ENCODE measurements at regions not wholly inside any gene's neighbourhood (a gene's known extent, or its start where the extent isn't known, plus 50 kb on each side); places are given as distances from the start of the nearest gene placed in this dataset.
A peak's percentile ranks its signal among the peaks of the same experiment; 100 is the strongest.
"Not testable (repeated sequence)": the region's sequence is repeated elsewhere in the genome, so short reads cannot be mapped to it uniquely, and the experiment has no call there.

DNA sequence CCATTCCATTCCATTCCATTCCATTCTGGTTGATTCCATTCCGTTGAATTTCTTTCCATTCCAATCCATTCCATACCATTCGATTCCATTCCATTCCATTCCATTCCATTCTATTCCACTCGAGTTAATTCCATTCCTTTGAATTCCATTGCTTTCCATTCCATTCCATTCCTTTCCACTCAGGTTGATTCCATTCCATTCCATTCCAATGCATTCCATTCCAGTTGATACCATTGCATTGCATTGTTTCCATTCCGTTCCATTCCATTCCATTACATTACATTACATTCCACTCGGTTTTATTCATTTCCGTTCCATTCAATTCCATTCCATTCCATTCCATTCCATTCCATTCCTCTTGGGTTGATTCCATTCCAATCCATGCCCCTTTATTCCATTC lies 161.5 kb downstream of the CWH43 start:
- not testable (repeated sequence) for H3K18ac ChIP-seq (ENCODE audit: low read length); H3K4me2 ChIP-seq (ENCODE audit: low read length); H2BK15ac ChIP-seq (replicated peaks; ENCODE audit: low read depth); H3K4me3 ChIP-seq (ENCODE audit: low read length); H3K56ac ChIP-seq (ENCODE audit: low read length); H3K9ac ChIP-seq (ENCODE audit: low read length); H3K27ac ChIP-seq (ENCODE audit: low read depth, low read length); H3K4me1 ChIP-seq (ENCODE audit: control insufficient read depth, low read depth, low read length); H3K23ac ChIP-seq (ENCODE audit: low read length); H2AK5ac ChIP-seq (ENCODE audit: low read length); H2BK120ac ChIP-seq (ENCODE audit: low read depth, low read length); H4K8ac ChIP-seq (ENCODE audit: low read depth, low read length); H3K27me3 ChIP-seq (ENCODE audit: insufficient read depth, low read length, poor library complexity); H3K79me1 ChIP-seq (ENCODE audit: low read length); H3K79me2 ChIP-seq (ENCODE audit: control insufficient read depth, insufficient read depth, low read length); H2BK5ac ChIP-seq (ENCODE audit: low read length); H4K5ac ChIP-seq (ENCODE audit: low read length); H3K4ac ChIP-seq (ENCODE audit: low read depth, low read length); H3K36me3 ChIP-seq (ENCODE audit: control insufficient read depth, insufficient read depth, low read length)
- peak; percentile 26 for DNase-seq
- WGBS (ENCODE audit: extremely low coverage, insufficient coverage, low lambda C conversion rate) = 100% methylated on average over 3 of the region's 6 CpGs

- not testable (repeated sequence) for H3K23ac ChIP-seq (ENCODE audit: low read length); H3K4me2 ChIP-seq (ENCODE audit: low read length); H3K27me3 ChIP-seq (ENCODE audit: insufficient read depth, low read length, poor library complexity); H3K36me3 ChIP-seq (ENCODE audit: control insufficient read depth, insufficient read depth, low read length); H3K27ac ChIP-seq (ENCODE audit: low read depth, low read length); H2BK15ac ChIP-seq (replicated peaks; ENCODE audit: low read depth); H2BK120ac ChIP-seq (ENCODE audit: low read depth, low read length); H2AK5ac ChIP-seq (ENCODE audit: low read length); H3K9ac ChIP-seq (ENCODE audit: low read length); H3K4me1 ChIP-seq (ENCODE audit: control insufficient read depth, low read depth, low read length); H4K5ac ChIP-seq (ENCODE audit: low read length); H3K79me1 ChIP-seq (ENCODE audit: low read length); H2BK5ac ChIP-seq (ENCODE audit: low read length); H3K4ac ChIP-seq (ENCODE audit: low read depth, low read length); H3K56ac ChIP-seq (ENCODE audit: low read length); H4K8ac ChIP-seq (ENCODE audit: low read depth, low read length); H3K18ac ChIP-seq (ENCODE audit: low read length); H3K79me2 ChIP-seq (ENCODE audit: control insufficient read depth, insufficient read depth, low read length)
- DNase-seq = peak; percentile 97
- over 99% methylated on average over 14 of the region's 21 CpGs for WGBS (ENCODE audit: extremely low coverage, insufficient coverage, low lambda C conversion rate)
- peak overlapping the region; percentile 7 for H3K4me3 ChIP-seq (ENCODE audit: low read length)
Observed at GRCh38 chr4:49149006-49149975, 163.2 kb downstream of the CWH43 start.

- not testable (repeated sequence) for H3K4me2 ChIP-seq (ENCODE audit: low read length); H3K18ac ChIP-seq (ENCODE audit: low read length)
- WGBS (ENCODE audit: extremely low coverage, insufficient coverage, low lambda C conversion rate) = 98% methylated on average over 7 of the region's 10 CpGs
Observed at GRCh38 chr4:49150351-49151083, 164.4 kb downstream of the CWH43 start.

DNA sequence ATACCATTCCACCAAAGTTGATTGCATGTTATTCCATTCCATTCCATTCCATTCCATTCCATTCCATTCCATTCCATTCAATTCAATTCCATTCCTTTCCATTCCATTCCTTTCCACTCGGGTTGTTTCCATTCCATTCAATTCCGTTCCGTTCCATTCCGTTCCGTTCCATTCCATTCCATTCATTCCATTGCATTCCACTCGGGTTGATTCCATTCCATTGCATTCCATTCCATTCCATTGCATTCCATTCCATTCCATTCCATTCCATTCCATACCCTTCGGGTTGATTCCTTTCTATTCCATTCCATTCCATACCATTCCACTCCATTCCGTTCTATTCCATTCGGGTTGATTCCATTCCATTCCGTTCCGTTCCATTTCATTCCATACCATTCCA lies 166.9 kb downstream of the CWH43 start:
- H3K4me2 ChIP-seq (ENCODE audit: low read length); H2AK5ac ChIP-seq (ENCODE audit: low read length); H3K36me3 ChIP-seq (ENCODE audit: control insufficient read depth, insufficient read depth, low read length); H3K4ac ChIP-seq (ENCODE audit: low read depth, low read length); H3K27me3 ChIP-seq (ENCODE audit: insufficient read depth, low read length, poor library complexity); H4K5ac ChIP-seq (ENCODE audit: low read length); H3K56ac ChIP-seq (ENCODE audit: low read length); H3K9ac ChIP-seq (ENCODE audit: low read length); H4K8ac ChIP-seq (ENCODE audit: low read depth, low read length); H3K79me2 ChIP-seq (ENCODE audit: control insufficient read depth, insufficient read depth, low read length); H3K4me1 ChIP-seq (ENCODE audit: control insufficient read depth, low read depth, low read length); H2BK120ac ChIP-seq (ENCODE audit: low read depth, low read length); H3K79me1 ChIP-seq (ENCODE audit: low read length); H2BK15ac ChIP-seq (replicated peaks; ENCODE audit: low read depth); H3K23ac ChIP-seq (ENCODE audit: low read length); H2BK5ac ChIP-seq (ENCODE audit: low read length); H3K27ac ChIP-seq (ENCODE audit: low read depth, low read length); H3K18ac ChIP-seq (ENCODE audit: low read length): not testable (repeated sequence)
- DNase-seq = peak; percentile 14
- 100% methylated on average over 4 of the region's 11 CpGs for WGBS (ENCODE audit: extremely low coverage, insufficient coverage, low lambda C conversion rate)
- peak overlapping the region; percentile 22 for H3K4me3 ChIP-seq (ENCODE audit: low read length)

More at GRCh38 chr4:49150351-49151083, 164.4 kb downstream of the CWH43 start:
- H3K4ac ChIP-seq (ENCODE audit: low read depth, low read length); H3K56ac ChIP-seq (ENCODE audit: low read length); H3K36me3 ChIP-seq (ENCODE audit: control insufficient read depth, insufficient read depth, low read length); H2AK5ac ChIP-seq (ENCODE audit: low read length); H4K5ac ChIP-seq (ENCODE audit: low read length); H3K4me1 ChIP-seq (ENCODE audit: control insufficient read depth, low read depth, low read length); H4K8ac ChIP-seq (ENCODE audit: low read depth, low read length); H3K9ac ChIP-seq (ENCODE audit: low read length); H3K79me2 ChIP-seq (ENCODE audit: control insufficient read depth, insufficient read depth, low read length); H3K23ac ChIP-seq (ENCODE audit: low read length); H3K79me1 ChIP-seq (ENCODE audit: low read length); H2BK5ac ChIP-seq (ENCODE audit: low read length); H3K27me3 ChIP-seq (ENCODE audit: insufficient read depth, low read length, poor library complexity); H2BK15ac ChIP-seq (replicated peaks; ENCODE audit: low read depth); H2BK120ac ChIP-seq (ENCODE audit: low read depth, low read length); H3K27ac ChIP-seq (ENCODE audit: low read depth, low read length): not testable (repeated sequence)
- peak overlapping the region; percentile 2 for H3K4me3 ChIP-seq (ENCODE audit: low read length)
- peak; percentile 51 for DNase-seq

GRCh38 chr4:49154308-49155103 lies 168.4 kb downstream of the CWH43 start:
- H2BK120ac ChIP-seq (ENCODE audit: low read depth, low read length); H3K18ac ChIP-seq (ENCODE audit: low read length); H4K8ac ChIP-seq (ENCODE audit: low read depth, low read length); H3K79me2 ChIP-seq (ENCODE audit: control insufficient read depth, insufficient read depth, low read length); H3K79me1 ChIP-seq (ENCODE audit: low read length); H3K56ac ChIP-seq (ENCODE audit: low read length); H3K9ac ChIP-seq (ENCODE audit: low read length); H4K5ac ChIP-seq (ENCODE audit: low read length); H3K27me3 ChIP-seq (ENCODE audit: insufficient read depth, low read length, poor library complexity); H3K27ac ChIP-seq (ENCODE audit: low read depth, low read length); H3K36me3 ChIP-seq (ENCODE audit: control insufficient read depth, insufficient read depth, low read length); H3K23ac ChIP-seq (ENCODE audit: low read length); H3K4ac ChIP-seq (ENCODE audit: low read depth, low read length); H3K4me2 ChIP-seq (ENCODE audit: low read length); H2BK5ac ChIP-seq (ENCODE audit: low read length); H2AK5ac ChIP-seq (ENCODE audit: low read length); H2BK15ac ChIP-seq (replicated peaks; ENCODE audit: low read depth); H3K4me1 ChIP-seq (ENCODE audit: control insufficient read depth, low read depth, low read length): not testable (repeated sequence)
- peak overlapping the region; percentile 36 for H3K4me3 ChIP-seq (ENCODE audit: low read length)
- DNase-seq = peak; percentile 94
- 100% methylated on average over 1 of the region's 11 CpGs for WGBS (ENCODE audit: extremely low coverage, insufficient coverage, low lambda C conversion rate)
